ENCODE measurements at regions not wholly inside any gene's neighbourhood (a gene's known extent, or its start where the extent isn't known, plus 50 kb on each side); places are given as distances from the start of the nearest gene placed in this dataset.
"Not testable (repeated sequence)": the region's sequence is repeated elsewhere in the genome, so short reads cannot be mapped to it uniquely, and the experiment has no call there.

- no peak for ATAC-seq
Measured at GRCh38 chr4:129254526-129254925, 158.6 kb downstream of the C4orf33 start.

- no peak for ATAC-seq
Measured at GRCh38 chr4:129261584-129261983, 165.6 kb downstream of the C4orf33 start.

GRCh38 chr4:129264008-129264657 is 168.2 kb downstream of the C4orf33 start:
- ATAC-seq = no peak

- no peak for ATAC-seq
Measured at GRCh38 chr4:129278868-129279267, 182.9 kb downstream of the C4orf33 start.

GRCh38 chr4:129282293-129282692 is 186.3 kb downstream of the C4orf33 start:
- ATAC-seq = no peak

GRCh38 chr4:129292194-129292593 is 196.2 kb downstream of the C4orf33 start:
- ATAC-seq = not testable (repeated sequence)

GRCh38 chr4:129314781-129315180 is 218.8 kb downstream of the C4orf33 start:
- ATAC-seq = no peak

- no peak for ATAC-seq
Measured at GRCh38 chr4:129322920-129323319, 227.0 kb downstream of the C4orf33 start.

GRCh38 chr4:129323658-129324057 is 227.7 kb downstream of the C4orf33 start:
- no peak for ATAC-seq

- ATAC-seq = no peak
Measured at GRCh38 chr4:129326571-129327460, 230.9 kb downstream of the C4orf33 start.

GRCh38 chr4:129327637-129328036 is 231.7 kb downstream of the C4orf33 start:
- ATAC-seq = no peak

GRCh38 chr4:129328162-129328561 is 232.2 kb downstream of the C4orf33 start:
- no peak for ATAC-seq

- ATAC-seq = no peak
Measured at GRCh38 chr4:129334136-129334535, 238.2 kb downstream of the C4orf33 start.

GRCh38 chr4:129335276-129335675 is 239.3 kb downstream of the C4orf33 start:
- ATAC-seq = no peak

- no peak for ATAC-seq
Measured at GRCh38 chr4:129335818-129336217, 239.9 kb downstream of the C4orf33 start.

GRCh38 chr4:129336457-129337227 is 240.7 kb downstream of the C4orf33 start:
- no peak for ATAC-seq

GRCh38 chr4:129337228-129337620 is 241.3 kb downstream of the C4orf33 start:
- ATAC-seq = no peak

GRCh38 chr4:129342819-129343408 is 247.0 kb downstream of the C4orf33 start:
- peak; percentile 98 for ATAC-seq

- ATAC-seq = peak; percentile 69
Measured at GRCh38 chr4:129344058-129344457, 248.1 kb downstream of the C4orf33 start.

- ATAC-seq = no peak
Measured at GRCh38 chr4:129345609-129346008, 249.7 kb downstream of the C4orf33 start.

- no peak for ATAC-seq
Measured at GRCh38 chr4:129346036-129346435, 250.1 kb downstream of the C4orf33 start.

GRCh38 chr4:129346734-129347133 is 250.8 kb downstream of the C4orf33 start:
- ATAC-seq = no peak

All from esophagus mucosa (tissue), 1 donor.